Non-pigmented ciliary epithelial cell (primary cell): ENCODE measurements at regions not wholly inside any gene's neighbourhood (a gene's known extent, or its start where the extent isn't known, plus 50 kb on each side); places are given as distances from the start of the nearest gene placed in this dataset.
"Not testable (repeated sequence)": the region's sequence is repeated elsewhere in the genome, so short reads cannot be mapped to it uniquely, and the experiment has no call there.

ENCODE experiments used
- DNase-seq: peaks from one replicate; pipeline ENCODE4 v3.0.0-alpha.2; 2010; ENCODE audit warnings: low read depth

GRCh38 chr10:33067917-33068316, 109.9 kb upstream of the ITGB1 start:
- no peak for DNase-seq

- DNase-seq = no peak
Measured at GRCh38 chr10:33067481-33067880, 109.5 kb upstream of the ITGB1 start.

- DNase-seq = no peak
Measured at GRCh38 chr10:33066558-33067236, 108.7 kb upstream of the ITGB1 start.

GRCh38 chr10:33065111-33065510, 107.1 kb upstream of the ITGB1 start:
- no peak for DNase-seq

- no peak for DNase-seq
Measured at GRCh38 chr10:33064706-33065105, 106.7 kb upstream of the ITGB1 start.

- DNase-seq = no peak
Measured at GRCh38 chr10:33057620-33058019, 99.6 kb upstream of the ITGB1 start.

GRCh38 chr10:33056828-33057596, 99.0 kb upstream of the ITGB1 start:
- no peak for DNase-seq

- DNase-seq = peak; percentile 36
Measured at GRCh38 chr10:33055625-33056024, 97.6 kb upstream of the ITGB1 start.

GRCh38 chr10:33052915-33053810, 95.1 kb upstream of the ITGB1 start:
- no peak for DNase-seq

- DNase-seq = no peak
Measured at GRCh38 chr10:33052263-33052875, 94.3 kb upstream of the ITGB1 start.

GRCh38 chr10:33049963-33050920, 92.2 kb upstream of the ITGB1 start:
- DNase-seq = not testable (repeated sequence)

GRCh38 chr10:33048223-33048622, 90.2 kb upstream of the ITGB1 start:
- no peak for DNase-seq

- no peak for DNase-seq
Measured at GRCh38 chr10:33047655-33048054, 89.6 kb upstream of the ITGB1 start.

- DNase-seq = no peak
Measured at GRCh38 chr10:33046792-33047191, 88.8 kb upstream of the ITGB1 start.

- no peak for DNase-seq
Measured at GRCh38 chr10:33045421-33045820, 87.4 kb upstream of the ITGB1 start.

- no peak for DNase-seq
Measured at GRCh38 chr10:33042565-33042964, 84.5 kb upstream of the ITGB1 start.

GRCh38 chr10:33041783-33042437, 83.9 kb upstream of the ITGB1 start:
- no peak for DNase-seq

- DNase-seq = no peak
Measured at GRCh38 chr10:33040436-33040835, 82.4 kb upstream of the ITGB1 start.

- no peak for DNase-seq
Measured at GRCh38 chr10:33039181-33039580, 81.2 kb upstream of the ITGB1 start.

GRCh38 chr10:33038672-33039071, 80.6 kb upstream of the ITGB1 start:
- no peak for DNase-seq
